H4 (cell line): ENCODE measurements at regions not wholly inside any gene's neighbourhood (a gene's known extent, or its start where the extent isn't known, plus 50 kb on each side); places are given as distances from the start of the nearest gene placed in this dataset.
A peak's percentile ranks its signal among the peaks of the same experiment; 100 is the strongest.
"Not testable (repeated sequence)": the region's sequence is repeated elsewhere in the genome, so short reads cannot be mapped to it uniquely, and the experiment has no call there.

Experiments
- DNase-seq: peaks from one replicate; pipeline ENCODE4 v3.0.0-alpha.2; 2015; ENCODE audit warnings: low spot score

GRCh38 chr5:19229179-19229835 lies 758.7 kb downstream of the CDH18 start:
- no peak for DNase-seq

- DNase-seq, result no peak
Measured at GRCh38 chr5:19233573-19233972, 754.4 kb downstream of the CDH18 start.

- no peak for DNase-seq
Measured at GRCh38 chr5:19235101-19235584, 752.9 kb downstream of the CDH18 start.

- peak; percentile 30 for DNase-seq
Measured at GRCh38 chr5:19240170-19240569, 747.8 kb downstream of the CDH18 start.

- DNase-seq, result no peak
Measured at GRCh38 chr5:19241690-19242089, 746.3 kb downstream of the CDH18 start.

GRCh38 chr5:19246191-19246590 lies 741.8 kb downstream of the CDH18 start:
- not testable (repeated sequence) for DNase-seq

- no peak for DNase-seq
Measured at GRCh38 chr5:19247302-19247701, 740.7 kb downstream of the CDH18 start.

- peak; percentile 60 for DNase-seq
Measured at GRCh38 chr5:19256036-19256435, 732.0 kb downstream of the CDH18 start.

- peak; percentile 47 for DNase-seq
Measured at GRCh38 chr5:19258686-19259085, 729.3 kb downstream of the CDH18 start.

- no peak for DNase-seq
Measured at GRCh38 chr5:19261879-19262278, 726.1 kb downstream of the CDH18 start.

- no peak for DNase-seq
Measured at GRCh38 chr5:19264821-19265220, 723.2 kb downstream of the CDH18 start.

GRCh38 chr5:19266791-19267190 lies 721.2 kb downstream of the CDH18 start:
- DNase-seq, result no peak

GRCh38 chr5:19270153-19270552 lies 717.8 kb downstream of the CDH18 start:
- DNase-seq, result no peak

GRCh38 chr5:19274578-19274977 lies 713.4 kb downstream of the CDH18 start:
- DNase-seq, result no peak

GRCh38 chr5:19285286-19285685 lies 702.7 kb downstream of the CDH18 start:
- no peak for DNase-seq

- not testable (repeated sequence) for DNase-seq
Measured at GRCh38 chr5:19287548-19288277, 700.3 kb downstream of the CDH18 start.

- not testable (repeated sequence) for DNase-seq
Measured at GRCh38 chr5:19288311-19288710, 699.7 kb downstream of the CDH18 start.

GRCh38 chr5:19297934-19298333 lies 690.1 kb downstream of the CDH18 start:
- no peak for DNase-seq

- DNase-seq, result no peak
Measured at GRCh38 chr5:19301271-19301670, 686.7 kb downstream of the CDH18 start.

GRCh38 chr5:19314840-19315239 lies 673.2 kb downstream of the CDH18 start:
- DNase-seq, result peak; percentile 46

GRCh38 chr5:19319252-19319651 lies 668.7 kb downstream of the CDH18 start:
- no peak for DNase-seq

GRCh38 chr5:19322716-19323485 lies 665.1 kb downstream of the CDH18 start:
- peak; percentile 77 for DNase-seq

GRCh38 chr5:19334278-19334677 lies 653.7 kb downstream of the CDH18 start:
- no peak for DNase-seq
